OCI-LY1 (cell line): ENCODE measurements at regions not wholly inside any gene's neighbourhood (a gene's known extent, or its start where the extent isn't known, plus 50 kb on each side); places are given as distances from the start of the nearest gene placed in this dataset.

Source experiments
- CTCF ChIP-seq: fragments of 200-600 bp; sonication (generic), shearing (Covaris generic); IDR thresholded peaks from 2 replicates; pipeline ENCODE4 v1.5.1; 2017; ENCODE audit warnings: mild to moderate bottlenecking, antibody characterized with exemption, low read length, moderate library complexity, mixed read lengths
- EZH2 ChIP-seq: fragments of 200-600 bp; sonication (generic), shearing (Covaris generic); IDR thresholded peaks from 2 replicates; pipeline ENCODE4 v1.8.0; 2017; ENCODE audit warnings: borderline replicate concordance, mixed run types, mild to moderate bottlenecking, antibody characterized with exemption, low read length, moderate library complexity, mixed read lengths

DNA sequence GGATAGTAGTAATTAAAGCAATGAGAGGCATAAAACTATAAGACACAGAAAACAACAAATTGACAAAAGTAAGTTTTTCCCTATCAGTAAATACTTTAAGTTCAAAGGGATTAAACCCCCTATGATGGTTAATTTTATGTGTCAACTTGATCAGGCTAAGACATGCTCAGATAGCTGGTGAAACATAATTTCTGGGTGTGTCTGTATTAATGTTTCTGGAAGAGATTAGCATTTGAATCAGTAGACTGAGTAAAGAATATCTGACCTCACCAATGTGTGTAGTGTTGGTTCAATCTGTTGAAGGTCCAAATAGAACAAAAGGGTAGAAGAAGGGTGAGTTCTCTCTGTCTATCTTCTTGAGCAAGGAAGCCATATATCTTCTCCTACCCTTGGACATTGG lies 283.3 kb upstream of the GRM7 start:
- TF ChIP-seq CTCF: no peak
- no peak for TF ChIP-seq EZH2
